K562 (cell line): ENCODE measurements at regions not wholly inside any gene's neighbourhood (a gene's known extent, or its start where the extent isn't known, plus 50 kb on each side); places are given as distances from the start of the nearest gene placed in this dataset.

Experiments
- ATAC-seq: fragments of 200-7000 bp; cut with Tn5 transposase; 3 replicates; pipeline ENCODE4 v1.9.1; 2020; ENCODE audit warnings: moderate library complexity
- BruUV-seq: library from RNA; stranded (reverse); fragments of 400-500 nt; replicated peaks from 2 replicates; lab custom pipeline; 2021; lab: Mats Ljungman, UMichigan
- CTCF ChIA-PET: fragments of 300-600 bp; formaldehyde crosslinking; extraction: SDS; loops from one replicate; lab custom pipeline; 2021; ENCODE audit warnings: low intra/inter-chr PET ratio; lab: Yijun Ruan, JAX
- POLR2A ChIA-PET: fragments of 300-600, 350-650 bp; sonication (Branson Sonifier 250); formaldehyde crosslinking; extraction: SDS; loops from one replicate; lab custom pipeline; 2021; ENCODE audit warnings: antibody characterized with exemption, inconsistent platforms; lab: Yijun Ruan, JAX
- DNase-seq, 4 experiments: peaks; one replicate each; pipeline versions ENCODE4 v3.0.0 to v3.0.0-alpha.2; 2011 to 2018; ENCODE audit warnings: low spot score in 3 of 4, mixed read lengths in 3 of 4; ENCODE audit errors: extremely low read depth in 1 of 4
- FAIRE-seq: peaks from 2 replicates; lab custom pipeline; 2011; peaks lifted over from hg19 to GRCh38; lab: Jason Lieb, UNC
- H2AFZ ChIP-seq: 2 replicates; pipeline ENCODE4 v1.6.0; 2011; ENCODE audit warnings: low read depth, low read length, control low read depth, inconsistent platforms
- H3K27ac ChIP-seq: fragments of 200-600 bp; 3 replicates; pipeline ENCODE4 v1.8.0; 2011; ENCODE audit warnings: low read depth, mild to moderate bottlenecking, control low read depth, inconsistent platforms, low read length, moderate library complexity, mixed read lengths; ENCODE audit errors: extremely low read depth
- H3K27me3 ChIP-seq, 2 experiments: fragments of 300-600 bp in 1 of 2; 2 replicates in 1 of 2; 3 replicates in 1 of 2; pipeline versions ENCODE4 v1.6.0 to v1.8.0; 2011; ENCODE audit warnings: inconsistent platforms in 2 of 2, low read length in 2 of 2, mild to moderate bottlenecking in 1 of 2, mixed read lengths in 1 of 2, moderate library complexity in 1 of 2; ENCODE audit not compliant: control insufficient read depth in 2 of 2, insufficient read depth in 2 of 2
- H3K36me3 ChIP-seq: fragments of 300-600 bp; 3 replicates; pipeline ENCODE4 v1.8.0; 2011; ENCODE audit warnings: mild to moderate bottlenecking, low read length, inconsistent platforms; ENCODE audit not compliant: control insufficient read depth, insufficient read depth
- H3K4me1 ChIP-seq, 2 experiments: fragments of 200-600 bp in 1 of 2; replicated peaks in 1 of 2; 2 replicates in 1 of 2; 3 replicates in 1 of 2; pipeline versions ENCODE4 v1.5.1 to v1.8.0; 2011; ENCODE audit warnings: inconsistent platforms in 2 of 2, low read length in 2 of 2, mild to moderate bottlenecking in 1 of 2, mixed read lengths in 1 of 2, moderate library complexity in 1 of 2; ENCODE audit not compliant: control insufficient read depth in 2 of 2, insufficient read depth in 2 of 2
- H3K4me2 ChIP-seq: 2 replicates; pipeline ENCODE4 v1.6.1; 2011; ENCODE audit warnings: low read length, control low read depth, inconsistent platforms, mixed read lengths; ENCODE audit not compliant: insufficient read depth
- H3K4me3 ChIP-seq: fragments of 200-600 bp; sonication (generic), shearing (Covaris generic); 2 replicates; pipeline ENCODE4 v1.5.1; 2016; ENCODE audit warnings: control low read depth, inconsistent platforms
- H3K79me2 ChIP-seq: fragments of 200-600 bp; 3 replicates; pipeline ENCODE4 v1.8.0; 2011; ENCODE audit warnings: low read length, inconsistent platforms; ENCODE audit not compliant: control insufficient read depth, insufficient read depth
- H3K9ac ChIP-seq, 2 experiments: 2 replicates each; pipeline versions ENCODE4 v1.6.0 to v1.6.1; 2011; ENCODE audit warnings: low read depth in 2 of 2, low read length in 2 of 2, control low read depth in 1 of 2, inconsistent platforms in 1 of 2, mild to moderate bottlenecking in 1 of 2, mixed read lengths in 1 of 2; ENCODE audit not compliant: insufficient read depth in 1 of 2
- H3K9me1 ChIP-seq: one replicate; pipeline ENCODE4 v1.6.0; 2011; ENCODE audit warnings: inconsistent platforms, mild to moderate bottlenecking, low read length, moderate library complexity; ENCODE audit not compliant: control insufficient read depth, insufficient read depth
- H3K9me3 ChIP-seq: replicated peaks from 2 replicates; pipeline ENCODE4 v1.5.1; 2011; ENCODE audit warnings: low read depth, low read length, inconsistent platforms; ENCODE audit not compliant: control insufficient read depth, insufficient read depth
- H4K20me1 ChIP-seq: replicated peaks from 2 replicates; pipeline ENCODE4 v1.6.1; 2011; ENCODE audit warnings: low read length, inconsistent platforms, mixed read lengths; ENCODE audit not compliant: control insufficient read depth, insufficient read depth
- DACH1 ChIP-seq: fragments of 450-650 bp; IDR thresholded peaks from 2 replicates; pipeline ENCODE4 v1.6.1; 2018; ENCODE audit not compliant: partially characterized antibody
- ETS2 ChIP-seq: IDR thresholded peaks from 2 replicates; pipeline ENCODE4 v1.6.1; 2016; ENCODE audit warnings: borderline replicate concordance, missing genetic modification characterization, mild to moderate bottlenecking, moderate library complexity, missing compliant biosample characterization; ENCODE audit not compliant: poor library complexity, severe bottlenecking
- FOS ChIP-seq: IDR thresholded peaks from 3 replicates; pipeline ENCODE4 v1.6.1; 2011; ENCODE audit not compliant: insufficient read length; ENCODE audit errors: extremely low read depth
- HDAC1 ChIP-seq, 2 experiments: fragments of 450-650 bp; IDR thresholded peaks; 2 replicates each; pipeline ENCODE4 v1.6.1; 2016 to 2017; ENCODE audit warnings: inconsistent platforms in 1 of 2, mild to moderate bottlenecking in 1 of 2, moderate library complexity in 1 of 2
- HINFP ChIP-seq: fragments of 450-650 bp; conservative IDR thresholded peaks from 2 replicates; pipeline ENCODE4 v1.6.1; 2016; ENCODE audit warnings: missing genetic modification characterization, low read depth, mild to moderate bottlenecking, control low read depth, missing compliant biosample characterization
- NFRKB ChIP-seq: fragments of 450-650 bp; IDR thresholded peaks from 2 replicates; pipeline ENCODE4 v1.6.1; 2016; ENCODE audit warnings: low read depth
- RFX5 ChIP-seq: IDR thresholded peaks from 2 replicates; pipeline ENCODE4 v1.6.1; 2011; ENCODE audit warnings: low read depth, mild to moderate bottlenecking, improper control_type of control experiment, low read length
- THRA ChIP-seq: fragments of 450-650 bp; IDR thresholded peaks from 2 replicates; pipeline ENCODE4 v1.6.1; 2017; ENCODE audit warnings: mild to moderate bottlenecking, moderate library complexity
- ZNF699 ChIP-seq: fragments of 250-450 bp; sonication (Bioruptor Pico); IDR thresholded peaks from 2 replicates; pipeline ENCODE4 v1.8.0; 2021; ENCODE audit warnings: mild to moderate bottlenecking, moderate library complexity; ENCODE audit not compliant: insufficient replicate concordance
- ZSCAN32 ChIP-seq: fragments of 450-650 bp; formaldehyde crosslinking; IDR thresholded peaks from 2 replicates; pipeline ENCODE4 v1.4.0; 2020; ENCODE audit warnings: mild to moderate bottlenecking, moderate library complexity
- WGBS: fragments of 100-300 bp; shearing (Covaris generic); methylation state at CpG from one replicate; pipeline ENCODE4 v1.1.6; 2016; ENCODE audit warnings: low coverage, mixed read lengths; ENCODE audit not compliant: insufficient coverage; ENCODE audit errors: missing lambda C conversion rate; 5-methylcytosine and 5-hydroxymethylcytosine counted together
- in situ Hi-C: fragments of 300-500 bp; cut with MboI; formaldehyde crosslinking; loops from 4 replicates; pipeline ENCODE4 v1.15.0; 2018; ENCODE audit warnings: inconsistent platforms, mixed read lengths
- intact Hi-C: fragments of 100-400 bp; cut with micrococcal nuclease; formaldehyde crosslinking; loops from 2 replicates; pipeline ENCODE4 v1.14.2; 2022

GRCh38 chr15:48005077-48005476, 115.7 kb upstream of the SLC24A5 start (continued):
- TF ChIP-seq HDAC1 (IDR thresholded peaks at IDR 0.05): no peak
- TF ChIP-seq HINFP (tag): no peak
- no peak for TF ChIP-seq ZSCAN32 (CRISPR knock-in tag)
- TF ChIP-seq ZNF699 (CRISPR knock-in tag): no peak
- no peak for TF ChIP-seq ETS2 (tag)
- TF ChIP-seq NFRKB: no peak
- TF ChIP-seq RFX5: no peak

- Histone ChIP-seq H3K4me2 (no peak overlapping the region), H2AFZ (no peak overlapping the region), H3K9me1 (no peaks in the 10 kb centered on the region), H3K27ac (no peak overlapping the region), H3K4me1 (no peaks in the 10 kb centered on the region), H3K4me3 (no peak overlapping the region), H3K27me3 (no peaks in the 10 kb centered on the region), H3K9me3 (no peaks in the 10 kb centered on the region), H3K36me3 (no peaks in the 10 kb centered on the region), H4K20me1 (no peaks in the 10 kb centered on the region), H3K79me2 (no peaks in the 10 kb centered on the region), H3K9ac (no peak overlapping the region)
- no TSS peak for BruUV-seq
- ATAC-seq: no peak
- in situ Hi-C loops: no loop called here
- 0% methylated on average over 7 of the region's 7 CpGs for WGBS
- TF ChIP-seq FOS (no peak), THRA (no peak), DACH1 (no peak)
- no peak for DNase-seq
- ChIA-PET CTCF (no interaction called here), POLR2A (no interaction called here)
- intact Hi-C loops: no loop called here
- FAIRE-seq: no peak
Measured at GRCh38 chr15:48006031-48006511, 114.7 kb upstream of the SLC24A5 start.
